Lower lobe of right lung (tissue), 2 donors: ENCODE measurements at regions not wholly inside any gene's neighbourhood (a gene's known extent, or its start where the extent isn't known, plus 50 kb on each side); places are given as distances from the start of the nearest gene placed in this dataset.
A peak's percentile ranks its signal among the peaks of the same experiment; 100 is the strongest.

Source experiments
- ATAC-seq, 2 donors: fragments of 200-7000 bp; cut with Tn5 transposase; one replicate each; pipeline ENCODE4 v1.9.1; 2020 to 2022; ENCODE audit warnings: mild to moderate bottlenecking in 2 of 2, moderate library complexity in 2 of 2
- DNase-seq: peaks from one replicate; pipeline ENCODE4 v3.0.0-alpha.2; 2020
- H3K27ac ChIP-seq: fragments of 200-600 bp; one replicate; pipeline ENCODE4 v1.8.0; 2022
- H3K27me3 ChIP-seq: fragments of 200-600 bp; one replicate; pipeline ENCODE4 v1.8.0; 2022; ENCODE audit warnings: low read depth
- H3K36me3 ChIP-seq: fragments of 200-600 bp; one replicate; pipeline ENCODE4 v1.8.0; 2022; ENCODE audit warnings: mild to moderate bottlenecking
- H3K4me1 ChIP-seq: fragments of 200-600 bp; one replicate; pipeline ENCODE4 v1.8.0; 2022
- H3K4me3 ChIP-seq: fragments of 200-600 bp; one replicate; pipeline ENCODE4 v1.8.0; 2022; ENCODE audit warnings: mild to moderate bottlenecking
- H3K9me3 ChIP-seq: fragments of 200-600 bp; one replicate; pipeline ENCODE4 v1.8.0; 2022
- intact Hi-C: fragments of 100-400 bp; cut with DNase I; formaldehyde crosslinking; loops from one replicate; pipeline ENCODE4 v1.11.0; 2022
- TF ChIP-seq, protein P1 (sequence below): fragments of 200-600 bp; IDR thresholded peaks from one replicate; pipeline ENCODE4 v1.8.0; 2022; ENCODE audit warnings: antibody characterized with exemption, mild to moderate bottlenecking
- donor health status: DM: no; HTN: yes; CAD: no; lungs with severe emphysema.

DNA sequence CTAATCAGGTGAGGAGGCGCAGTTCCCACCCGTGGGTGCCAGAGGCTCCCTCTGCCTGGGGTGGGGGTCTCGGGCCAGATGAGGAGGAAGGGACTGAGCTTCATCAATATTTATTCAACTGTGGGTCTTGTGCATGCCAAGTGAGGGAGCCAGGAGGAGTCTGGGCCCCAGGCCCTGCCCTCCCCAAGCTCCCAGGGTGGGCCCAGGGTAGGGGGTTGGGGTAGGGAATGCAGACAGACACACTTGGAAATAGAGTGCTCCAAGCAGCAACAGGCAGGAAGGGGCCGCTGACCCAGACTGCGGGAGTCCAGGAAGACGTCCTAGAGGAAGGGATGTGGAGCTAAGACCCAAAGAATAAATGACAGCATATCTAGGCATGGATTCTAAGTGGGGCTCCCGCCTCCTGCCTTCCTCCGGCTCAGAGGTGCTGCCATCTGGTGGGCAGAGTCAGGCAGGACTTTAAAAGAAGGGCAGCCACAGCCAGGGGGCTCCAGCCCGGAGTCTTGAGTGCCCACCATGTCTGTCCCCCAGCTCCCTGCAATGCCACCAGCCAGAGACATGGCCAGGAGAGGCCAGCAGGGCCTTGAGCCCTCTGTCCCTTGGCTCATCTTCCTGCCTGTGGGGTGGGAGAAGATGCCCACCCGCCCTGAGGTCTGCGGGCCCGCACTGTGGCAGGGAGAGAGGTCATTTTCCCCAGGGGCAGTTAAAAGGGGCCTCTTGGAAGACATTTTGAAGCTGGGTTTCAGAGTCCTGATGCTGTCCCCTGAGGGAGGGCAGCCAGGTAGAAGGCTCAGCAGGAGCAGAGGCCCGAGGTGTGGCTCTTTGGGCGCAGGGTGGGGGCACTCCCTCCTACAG, 70.1 kb downstream of the PHETA1 start:
- DNase-seq, result no peak

DNA sequence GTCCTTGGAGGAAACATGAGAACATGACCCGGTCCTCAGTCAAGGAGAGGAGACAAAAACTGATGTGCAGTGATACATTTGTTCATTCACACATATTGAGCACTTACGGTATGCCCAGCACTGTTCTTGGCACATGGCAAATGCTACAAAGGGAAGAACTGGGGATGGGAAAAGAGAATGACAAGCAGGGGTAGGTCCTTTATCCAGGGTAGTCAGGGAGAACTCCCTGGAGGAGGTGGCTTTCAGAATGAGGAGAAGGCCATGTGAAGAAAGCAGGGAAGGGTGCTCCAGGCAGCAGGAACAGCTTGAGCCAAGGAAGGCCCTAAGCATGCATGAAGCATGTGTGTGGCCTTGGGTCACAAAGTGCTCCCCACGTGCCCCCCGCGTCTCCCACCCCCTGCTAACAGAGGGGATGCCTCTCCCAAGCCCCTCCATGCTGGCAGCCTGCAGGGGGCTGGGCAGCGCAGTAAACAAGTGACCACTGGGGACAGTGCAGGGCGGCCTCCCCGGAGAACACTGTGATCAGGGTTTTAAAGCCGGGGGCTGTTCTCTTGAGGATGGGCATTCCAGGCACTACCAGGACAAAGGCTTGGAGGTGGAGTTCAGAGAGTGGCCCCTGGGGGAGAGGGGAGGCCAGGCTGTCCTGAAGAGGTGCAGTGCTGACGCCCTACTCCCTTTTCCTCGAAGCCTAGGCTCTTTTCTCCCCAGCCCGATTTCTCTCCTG, 71.0 kb downstream of the PHETA1 start:
- no peaks in the 10 kb centered on the region for H3K4me1 ChIP-seq
- intact Hi-C loops, result no loop called here
- no peak overlapping the region for H3K27ac ChIP-seq
- H3K36me3 ChIP-seq, result no peaks in the 10 kb centered on the region
- TF ChIP-seq, protein P1, sequence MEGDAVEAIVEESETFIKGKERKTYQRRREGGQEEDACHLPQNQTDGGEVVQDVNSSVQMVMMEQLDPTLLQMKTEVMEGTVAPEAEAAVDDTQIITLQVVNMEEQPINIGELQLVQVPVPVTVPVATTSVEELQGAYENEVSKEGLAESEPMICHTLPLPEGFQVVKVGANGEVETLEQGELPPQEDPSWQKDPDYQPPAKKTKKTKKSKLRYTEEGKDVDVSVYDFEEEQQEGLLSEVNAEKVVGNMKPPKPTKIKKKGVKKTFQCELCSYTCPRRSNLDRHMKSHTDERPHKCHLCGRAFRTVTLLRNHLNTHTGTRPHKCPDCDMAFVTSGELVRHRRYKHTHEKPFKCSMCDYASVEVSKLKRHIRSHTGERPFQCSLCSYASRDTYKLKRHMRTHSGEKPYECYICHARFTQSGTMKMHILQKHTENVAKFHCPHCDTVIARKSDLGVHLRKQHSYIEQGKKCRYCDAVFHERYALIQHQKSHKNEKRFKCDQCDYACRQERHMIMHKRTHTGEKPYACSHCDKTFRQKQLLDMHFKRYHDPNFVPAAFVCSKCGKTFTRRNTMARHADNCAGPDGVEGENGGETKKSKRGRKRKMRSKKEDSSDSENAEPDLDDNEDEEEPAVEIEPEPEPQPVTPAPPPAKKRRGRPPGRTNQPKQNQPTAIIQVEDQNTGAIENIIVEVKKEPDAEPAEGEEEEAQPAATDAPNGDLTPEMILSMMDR, result no peak
- H3K27me3 ChIP-seq, result peaks cover 17% of the 10 kb centered on the region
- DNase-seq (no peak), ATAC-seq (peak in 1 of 2 donors; percentile 19)
- no peaks in the 10 kb centered on the region for H3K9me3 ChIP-seq
- H3K4me3 ChIP-seq, result no peak overlapping the region

More for the DNA sequence above, 70.1 kb downstream of the PHETA1 start:
- Histone ChIP-seq H3K4me3 (no peak overlapping the region), H3K4me1 (no peaks in the 10 kb centered on the region), H3K36me3 (no peaks in the 10 kb centered on the region), H3K27me3 (peaks cover 17% of the 10 kb centered on the region), H3K9me3 (peaks cover 3% of the 10 kb centered on the region), H3K27ac (no peak overlapping the region)
- intact Hi-C loops, result no loop called here
- TF ChIP-seq, protein P1, result peak; percentile 69
- peak; percentile 59 to 62 for ATAC-seq

DNA sequence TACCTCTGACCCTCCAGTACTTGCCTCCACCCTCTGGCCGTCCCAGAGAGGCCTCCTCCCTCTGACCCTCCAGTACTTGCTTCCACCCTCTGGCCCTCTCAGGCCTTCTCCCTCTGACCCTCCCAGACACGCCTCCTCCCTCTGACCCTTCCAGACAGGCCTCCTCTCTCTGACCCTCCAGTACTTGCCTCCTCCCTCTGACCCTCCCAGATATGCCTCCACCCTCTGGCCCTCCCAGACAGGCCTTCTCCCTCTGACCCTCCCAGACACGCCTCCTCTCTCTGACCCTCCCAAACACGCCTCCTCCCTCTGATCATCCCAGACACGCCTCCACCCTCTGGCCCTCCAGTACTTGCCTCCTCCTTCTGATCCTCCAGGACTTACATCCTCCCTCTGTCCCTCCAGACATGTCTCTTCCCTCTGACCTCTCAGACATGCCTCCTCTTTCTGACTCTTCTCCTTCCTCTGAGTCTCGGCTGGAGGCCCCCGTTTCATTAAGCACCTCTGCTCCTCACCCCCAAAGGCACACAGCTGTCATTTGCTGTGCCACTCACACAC, 71.9 kb downstream of the PHETA1 start:
- Histone ChIP-seq H3K9me3 (peaks cover 4% of the 10 kb centered on the region), H3K36me3 (no peaks in the 10 kb centered on the region), H3K27me3 (peaks cover 17% of the 10 kb centered on the region), H3K4me3 (no peak overlapping the region), H3K27ac (no peak overlapping the region), H3K4me1 (no peaks in the 10 kb centered on the region)
- DNase-seq, result no peak
- ATAC-seq, result no peak
- intact Hi-C loops, result no loop called here
- TF ChIP-seq, protein P1, result no peak

DNA sequence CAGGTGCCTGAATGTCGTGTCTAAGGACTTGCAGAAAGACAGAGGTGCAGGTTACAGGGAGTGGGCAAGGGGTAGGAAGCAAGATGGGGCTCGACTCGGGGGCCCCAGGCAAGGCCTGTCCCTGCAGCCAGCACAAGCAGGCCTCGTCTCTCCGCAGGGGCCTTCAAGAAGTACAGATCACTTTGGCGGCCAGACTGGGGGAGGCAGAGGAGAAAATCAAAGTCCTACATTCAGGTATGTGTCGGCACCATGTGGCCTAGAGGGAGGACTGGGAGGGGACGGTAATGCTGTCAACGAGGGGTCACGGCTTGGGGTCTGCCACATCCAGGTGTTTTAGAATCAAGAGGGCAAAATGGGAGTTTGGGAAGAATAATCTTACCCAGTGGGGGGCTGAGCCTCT, 73.7 kb downstream of the PHETA1 start:
- no peak for DNase-seq
- intact Hi-C loops, result no loop called here
- TF ChIP-seq, protein P1, result no peak

DNA sequence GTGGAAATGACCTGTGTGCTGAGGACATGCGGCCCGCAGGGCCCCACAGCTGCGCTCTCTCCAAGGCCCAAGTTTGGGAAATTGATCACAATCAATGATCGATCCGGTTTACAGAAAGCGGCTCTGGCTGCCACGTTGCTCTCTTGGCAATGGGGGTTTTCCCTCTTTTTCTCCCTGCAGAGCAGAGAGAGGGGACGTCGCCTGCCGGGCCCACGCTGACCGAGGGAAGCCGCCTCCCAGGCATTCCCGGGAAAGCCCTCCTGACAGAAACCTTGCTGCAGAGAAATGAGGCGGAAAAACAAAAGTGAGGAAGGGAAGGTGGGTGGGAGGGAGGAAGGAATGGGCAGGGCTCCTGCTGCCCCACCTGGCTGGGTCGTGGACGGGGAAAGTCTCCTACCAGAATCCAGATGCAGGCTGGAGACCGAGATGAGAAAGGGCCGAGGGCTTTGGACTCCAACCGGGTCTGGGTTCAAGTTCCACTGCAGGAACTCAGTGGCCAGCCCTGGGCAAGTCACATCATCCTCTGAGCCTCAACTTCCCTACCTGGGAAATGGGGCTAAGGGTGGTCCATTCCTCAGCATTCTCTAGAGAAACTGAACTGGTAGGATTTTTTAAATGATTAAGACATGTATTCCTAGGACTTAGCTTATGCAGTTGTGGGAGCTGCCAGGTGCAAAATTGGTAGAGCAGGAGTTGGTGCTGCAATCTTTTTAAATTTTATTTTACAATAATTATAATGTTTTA, 75.5 kb downstream of the PHETA1 start:
- H3K4me1 ChIP-seq, result no peaks in the 10 kb centered on the region
- no peak for DNase-seq
- H3K36me3 ChIP-seq, result no peaks in the 10 kb centered on the region
- H3K4me3 ChIP-seq, result no peak overlapping the region
- H3K27me3 ChIP-seq, result peaks cover 8% of the 10 kb centered on the region
- no peak for ATAC-seq
- intact Hi-C loops, result no loop called here
- H3K9me3 ChIP-seq, result peaks cover 4% of the 10 kb centered on the region
- H3K27ac ChIP-seq, result no peak overlapping the region
- TF ChIP-seq, protein P1, result no peak

More for the DNA sequence above, 73.7 kb downstream of the PHETA1 start:
- Histone ChIP-seq H3K36me3 (no peaks in the 10 kb centered on the region), H3K9me3 (peaks cover 4% of the 10 kb centered on the region), H3K27ac (no peak overlapping the region), H3K27me3 (peaks cover 17% of the 10 kb centered on the region), H3K4me3 (no peak overlapping the region), H3K4me1 (no peaks in the 10 kb centered on the region)
- no peak for ATAC-seq
